ENCODE measurements at regions not wholly inside any gene's neighbourhood (a gene's known extent, or its start where the extent isn't known, plus 50 kb on each side); places are given as distances from the start of the nearest gene placed in this dataset.

GRCh38 chr2:173760553-173760952, 204.6 kb downstream of the SP3 start (continued):
- TF ChIP-seq ZFP36 (IDR thresholded peaks at IDR 0.05; ENCODE audit: borderline replicate concordance, partially characterized antibody) (no peak), RFX5 (IDR thresholded peaks at IDR 0.05) (no peak), HEYL (CRISPR knock-in tag; IDR thresholded peaks at IDR 0.05) (no peak), CTCF (IDR thresholded peaks at IDR 0.05) (no peak), MYC (IDR thresholded peaks at IDR 0.05; ENCODE audit: borderline replicate concordance, low read length) (no peak), MAX (IDR thresholded peaks at IDR 0.05) (no peak)

GRCh38 chr2:173761603-173762119, 203.5 kb downstream of the SP3 start:
- ChIA-PET POLR2A (no interaction called here), CTCF (interaction anchor here (1.7 kb wide), 1 partner anchor 359 kb away, joined by 4 read pairs; no protein-coding TSS in a partner anchor)
- WGBS (ENCODE audit: missing lambda C conversion rate): 83% methylated on average over 8 of the region's 8 CpGs
- Histone ChIP-seq H3K27ac (no peak overlapping the region), H3K9me3 (no peaks in the 10 kb centered on the region), H3K4me1 (no peaks in the 10 kb centered on the region), H3K4me3 (no peak overlapping the region), H3K4me2 (no peak overlapping the region)
- TF ChIP-seq NFE2L2 (conservative IDR thresholded peaks at IDR 0.05; ENCODE audit: low read length): no peak
- TF ChIP-seq SMC3 (IDR thresholded peaks at IDR 0.05): no peak
- no peak for TF ChIP-seq HEYL (CRISPR knock-in tag; IDR thresholded peaks at IDR 0.05)
- no peak for TF ChIP-seq E2F6 (IDR thresholded peaks at IDR 0.05; ENCODE audit: borderline replicate concordance, low read depth)
- no peak for TF ChIP-seq KDM5A (IDR thresholded peaks at IDR 0.05)
- no peak for TF ChIP-seq CTCF (IDR thresholded peaks at IDR 0.05)
- ATAC-seq (no peak), DNase-seq (ENCODE audit: low read depth in 1 of 2, low spot score in 1 of 2) (no peak), FAIRE-seq (no peak)

GRCh38 chr2:173762221-173762620, 203.0 kb downstream of the SP3 start:
- no peak for FAIRE-seq
- TF ChIP-seq RCOR1 (IDR thresholded peaks at IDR 0.05; ENCODE audit: low read depth, low read length) (no peak), MAX (IDR thresholded peaks at IDR 0.05) (no peak), KDM5A (IDR thresholded peaks at IDR 0.05) (no peak), ZSCAN20 (CRISPR knock-in tag; IDR thresholded peaks at IDR 0.05) (no peak), ELK1 (IDR thresholded peaks at IDR 0.05; ENCODE audit: low read depth, low read length) (no peak), ZFP36 (IDR thresholded peaks at IDR 0.05; ENCODE audit: borderline replicate concordance, partially characterized antibody) (no peak), FOSL2 (IDR thresholded peaks at IDR 0.05) (no peak), FOSL2 (CRISPR knock-in tag; IDR thresholded peaks at IDR 0.05) (no peak), FOSB (CRISPR knock-in tag; IDR thresholded peaks at IDR 0.05) (no peak), BCL3 (IDR thresholded peaks at IDR 0.05) (no peak), EHMT2 (IDR thresholded peaks at IDR 0.05; ENCODE audit: low read depth) (no peak)
- 65% methylated on average over 2 of the region's 2 CpGs for WGBS (ENCODE audit: missing lambda C conversion rate)
- no peak for ATAC-seq
- no peak overlapping the region for H3K27ac ChIP-seq
- H3K4me1 ChIP-seq: no peaks in the 10 kb centered on the region
- H3K9me3 ChIP-seq: no peaks in the 10 kb centered on the region
- CTCF ChIA-PET: interaction anchor here (0.6 to 1.7 kb wide), 3 partner anchors 12 to 359 kb away, joined by 3 to 7 read pairs (median 4); no protein-coding TSS in a partner anchor
- no peak for DNase-seq (ENCODE audit: low read depth in 1 of 2, low spot score in 1 of 2)
- no peak overlapping the region for H3K4me3 ChIP-seq
- no peak overlapping the region for H3K4me2 ChIP-seq
- POLR2A ChIA-PET: no interaction called here

Measured in A549 (cell line).